GM12872 (cell line): ENCODE measurements at regions not wholly inside any gene's neighbourhood (a gene's known extent, or its start where the extent isn't known, plus 50 kb on each side); places are given as distances from the start of the nearest gene placed in this dataset.

Experiments used
- TF ChIP-seq, protein P1 (sequence below): IDR thresholded peaks from 3 replicates; pipeline ENCODE4 v1.5.1; 2011; ENCODE audit warnings: low read depth, mild to moderate bottlenecking, low read length, moderate library complexity; ENCODE audit not compliant: insufficient read depth

DNA sequence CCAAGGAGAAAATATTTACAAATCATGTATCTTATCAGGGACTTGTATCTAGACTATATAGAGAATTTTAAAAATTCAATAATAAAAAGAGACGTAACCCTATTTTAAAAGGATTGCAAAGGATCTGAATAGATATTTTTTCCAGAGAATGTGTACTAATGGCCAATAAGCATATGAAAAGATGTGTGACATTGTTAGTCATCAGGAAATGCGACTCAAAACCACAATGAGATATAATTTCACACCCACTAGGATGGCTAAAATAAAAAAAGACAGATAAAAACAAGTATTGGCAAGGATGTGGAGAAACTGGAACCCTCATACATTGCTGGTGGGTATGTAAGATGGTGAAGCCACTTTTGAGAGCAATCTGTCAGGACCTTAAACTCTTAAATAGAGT, 141.9 kb upstream of the BMP4 start:
- TF ChIP-seq, protein P1, sequence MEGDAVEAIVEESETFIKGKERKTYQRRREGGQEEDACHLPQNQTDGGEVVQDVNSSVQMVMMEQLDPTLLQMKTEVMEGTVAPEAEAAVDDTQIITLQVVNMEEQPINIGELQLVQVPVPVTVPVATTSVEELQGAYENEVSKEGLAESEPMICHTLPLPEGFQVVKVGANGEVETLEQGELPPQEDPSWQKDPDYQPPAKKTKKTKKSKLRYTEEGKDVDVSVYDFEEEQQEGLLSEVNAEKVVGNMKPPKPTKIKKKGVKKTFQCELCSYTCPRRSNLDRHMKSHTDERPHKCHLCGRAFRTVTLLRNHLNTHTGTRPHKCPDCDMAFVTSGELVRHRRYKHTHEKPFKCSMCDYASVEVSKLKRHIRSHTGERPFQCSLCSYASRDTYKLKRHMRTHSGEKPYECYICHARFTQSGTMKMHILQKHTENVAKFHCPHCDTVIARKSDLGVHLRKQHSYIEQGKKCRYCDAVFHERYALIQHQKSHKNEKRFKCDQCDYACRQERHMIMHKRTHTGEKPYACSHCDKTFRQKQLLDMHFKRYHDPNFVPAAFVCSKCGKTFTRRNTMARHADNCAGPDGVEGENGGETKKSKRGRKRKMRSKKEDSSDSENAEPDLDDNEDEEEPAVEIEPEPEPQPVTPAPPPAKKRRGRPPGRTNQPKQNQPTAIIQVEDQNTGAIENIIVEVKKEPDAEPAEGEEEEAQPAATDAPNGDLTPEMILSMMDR = no peak

DNA sequence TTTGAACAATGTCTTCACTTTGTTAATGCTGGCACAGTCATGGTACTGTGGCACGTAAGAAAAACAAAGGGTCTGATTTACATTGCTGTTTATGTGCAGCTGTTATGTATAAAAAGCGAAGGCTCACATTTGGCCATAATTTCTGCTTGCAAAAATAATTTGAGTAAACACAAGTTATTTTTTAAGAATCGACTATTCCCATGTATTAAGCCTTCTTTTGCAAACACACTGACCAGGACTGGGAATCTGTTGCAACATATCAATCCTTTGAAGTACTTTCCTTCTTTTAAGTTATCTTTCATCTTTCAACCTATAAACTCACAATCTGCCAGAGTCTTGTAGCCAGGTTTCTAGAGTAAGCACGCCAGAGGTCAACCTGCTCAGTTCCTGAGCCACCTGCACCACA, 145.4 kb upstream of the BMP4 start:
- TF ChIP-seq, protein P1 = no peak

DNA sequence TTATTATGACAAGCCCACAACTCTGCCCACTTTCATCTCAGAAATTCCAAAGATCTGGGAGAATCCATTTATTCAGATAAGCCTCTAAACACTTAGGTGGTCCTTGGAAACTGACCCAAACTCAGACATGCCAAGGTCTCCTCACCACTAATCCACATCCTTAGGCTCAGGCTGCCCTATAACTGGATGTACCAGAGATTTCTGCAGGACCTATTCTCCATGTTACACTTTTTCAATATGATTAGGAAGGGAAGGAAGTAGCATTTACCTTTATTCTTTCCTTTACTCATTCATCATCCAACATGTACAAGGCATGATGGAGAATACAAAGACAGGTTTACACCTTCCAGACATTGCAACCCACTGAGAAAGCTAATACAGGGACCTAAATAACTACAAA, 145.9 kb upstream of the BMP4 start:
- TF ChIP-seq, protein P1 = no peak

DNA sequence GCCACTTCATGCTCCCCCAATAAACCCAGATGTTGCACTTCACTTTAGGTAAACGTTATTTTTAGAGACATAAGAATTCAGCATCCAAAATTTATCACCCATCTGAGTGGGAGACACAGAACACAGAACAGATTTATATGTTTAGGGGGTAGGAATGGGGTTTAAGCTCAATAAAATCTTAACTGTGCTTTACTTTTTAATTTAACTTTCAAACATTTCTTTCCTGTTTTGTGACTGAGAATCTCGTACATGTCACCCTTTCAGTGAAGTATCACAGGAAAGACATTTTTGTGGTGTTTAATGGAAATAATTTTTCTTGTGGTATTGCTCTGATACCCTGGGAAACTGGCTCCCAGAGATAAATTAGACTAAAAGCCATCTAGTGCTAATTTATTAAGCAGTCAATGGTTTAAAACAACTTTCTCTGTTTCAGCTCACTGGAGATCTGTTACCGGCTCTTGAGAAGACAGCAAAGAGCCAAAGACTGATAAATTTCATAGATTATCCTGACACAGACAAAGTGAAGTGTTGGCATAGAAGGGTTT, 148.0 kb upstream of the BMP4 start:
- TF ChIP-seq, protein P1 = no peak

DNA sequence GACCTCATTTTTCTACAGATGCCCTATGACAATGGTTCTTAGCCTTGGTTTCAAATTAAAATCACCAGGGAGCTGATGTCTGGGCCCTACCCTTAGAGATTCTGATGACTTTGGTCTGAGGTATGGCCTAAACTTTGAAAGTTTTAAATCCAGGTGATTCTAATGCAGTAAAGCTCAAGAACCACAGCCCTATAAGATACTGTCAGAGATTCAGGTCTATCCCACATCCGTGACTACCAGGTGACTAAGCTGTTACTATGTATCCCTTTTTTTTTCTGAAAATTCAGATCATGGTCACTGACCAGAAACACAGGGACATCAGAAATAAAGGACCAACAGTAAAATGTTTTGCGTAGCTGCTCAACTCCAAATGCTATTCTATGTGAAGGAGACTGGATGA, 148.8 kb upstream of the BMP4 start:
- TF ChIP-seq, protein P1 = no peak

DNA sequence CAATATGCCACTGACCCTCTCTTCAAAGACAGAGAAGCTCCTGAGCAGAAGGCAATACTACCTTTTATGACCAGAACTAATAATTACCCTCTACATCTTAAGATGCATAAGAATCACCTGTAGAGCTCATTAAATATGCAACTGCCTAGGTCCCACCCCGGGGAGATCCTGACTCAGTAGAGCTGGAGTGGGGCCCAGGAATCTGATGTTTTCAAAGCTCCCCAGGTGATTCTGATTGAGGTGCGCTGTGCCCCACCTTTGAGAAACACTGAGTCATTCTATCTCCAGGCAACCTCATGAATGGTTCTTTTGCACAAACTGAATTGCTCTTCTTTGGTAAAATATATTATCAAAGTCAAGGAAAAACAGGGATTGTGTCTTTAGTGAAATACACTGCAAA, 149.3 kb upstream of the BMP4 start:
- TF ChIP-seq, protein P1 = no peak

DNA sequence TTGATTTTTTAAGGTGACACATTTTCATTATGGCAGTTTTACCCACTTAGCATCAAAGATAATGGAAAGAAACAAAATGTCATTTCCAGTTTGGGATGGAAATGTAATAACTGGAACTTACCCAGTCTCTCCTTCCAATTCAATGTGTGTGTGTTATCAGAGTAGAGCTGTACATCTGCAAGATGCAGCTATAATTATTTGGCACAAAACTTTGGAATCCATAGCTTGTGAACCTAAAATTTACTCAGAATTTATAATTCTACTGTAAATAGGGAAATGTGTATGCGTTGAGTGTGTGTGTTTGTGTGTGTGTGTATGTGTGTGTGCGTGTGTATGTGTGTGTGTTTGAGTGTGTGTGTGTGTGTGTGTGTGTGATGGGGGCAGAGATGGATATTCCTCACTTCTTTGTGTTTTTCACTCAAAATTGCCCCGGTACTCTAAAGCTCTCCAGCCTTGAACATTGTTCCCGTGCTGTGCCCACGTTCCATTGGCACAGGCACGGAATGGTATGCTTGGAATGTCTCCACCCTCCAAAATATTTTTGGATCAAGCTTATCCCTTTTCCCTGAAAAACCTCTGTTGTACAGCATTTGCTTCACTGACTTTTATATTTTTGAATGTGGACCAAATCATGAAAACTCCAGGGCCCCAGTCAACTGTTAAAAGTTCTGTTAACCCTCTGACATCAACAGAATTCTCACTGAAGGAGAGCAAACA, 150.2 kb upstream of the BMP4 start:
- TF ChIP-seq, protein P1 = no peak
